H1 (cell line): ENCODE measurements at regions not wholly inside any gene's neighbourhood (a gene's known extent, or its start where the extent isn't known, plus 50 kb on each side); places are given as distances from the start of the nearest gene placed in this dataset.

Experiments
- CTCF ChIA-PET: fragments of 300-600 bp; sonication (Branson Sonifier 250); formaldehyde crosslinking; loops from one replicate; lab custom pipeline; 2021; ENCODE audit not compliant: partially characterized antibody; lab: Charles Lee
- POLR2A ChIA-PET: fragments of 300-600 bp; sonication (Branson Sonifier 250); formaldehyde crosslinking; loops from one replicate; lab custom pipeline; 2021; ENCODE audit warnings: inconsistent platforms; ENCODE audit not compliant: partially characterized antibody; lab: Charles Lee
- DNase-seq, 2 experiments: peaks; one replicate each; pipeline versions ENCODE4 v3.0.0 to v3.0.0-alpha.2; 2010 to 2022; ENCODE audit warnings: low spot score in 2 of 2, low read depth in 1 of 2, mixed read lengths in 1 of 2
- FAIRE-seq: peaks from 2 replicates; lab custom pipeline; 2011; peaks lifted over from hg19 to GRCh38; lab: Jason Lieb, UNC
- H2AFZ ChIP-seq: 2 replicates; pipeline ENCODE4 v1.8.1; 2012; ENCODE audit warnings: low read length, inconsistent platforms
- H2AK5ac ChIP-seq: 2 replicates; pipeline ENCODE4 v1.6.1; 2013; ENCODE audit warnings: low read depth, low read length
- H2BK120ac ChIP-seq: replicated peaks from 2 replicates; pipeline ENCODE3; 2013; ENCODE audit warnings: low read depth, low read length, inconsistent platforms
- H2BK12ac ChIP-seq: 2 replicates; pipeline ENCODE4 v1.6.1; 2013; ENCODE audit warnings: low read depth, low read length
- H2BK15ac ChIP-seq: 2 replicates; pipeline ENCODE4 v1.6.1; 2013; ENCODE audit warnings: low read length
- H2BK20ac ChIP-seq: 2 replicates; pipeline ENCODE4 v1.6.1; 2013; ENCODE audit warnings: low read length
- H2BK5ac ChIP-seq: 2 replicates; pipeline ENCODE4 v1.6.1; 2013; ENCODE audit warnings: low read depth, low read length
- H3K14ac ChIP-seq: 2 replicates; pipeline ENCODE4 v1.6.1; 2013; ENCODE audit warnings: inconsistent platforms; ENCODE audit not compliant: insufficient read length
- H3K18ac ChIP-seq: 2 replicates; pipeline ENCODE4 v1.6.1; 2013; ENCODE audit warnings: low read length; ENCODE audit errors: extremely low read depth
- H3K23ac ChIP-seq: 2 replicates; pipeline ENCODE4 v1.6.1; 2013; ENCODE audit warnings: inconsistent platforms; ENCODE audit not compliant: insufficient read length
- H3K23me2 ChIP-seq: 2 replicates; pipeline ENCODE4 v1.6.1; 2013; ENCODE audit warnings: low read depth, low read length
- H3K27ac ChIP-seq: 2 replicates; pipeline ENCODE4 v1.6.1; 2011; ENCODE audit warnings: low read depth, low read length, inconsistent platforms
- H3K27me3 ChIP-seq, 4 experiments: replicated peaks in 1 of 4; 1 replicate in 1 of 4; 2 replicates in 3 of 4; pipeline versions ENCODE4 v1.6.1 to v1.8.1; 2011 to 2013; ENCODE audit warnings: low read length in 3 of 4, mild to moderate bottlenecking in 3 of 4, inconsistent platforms in 2 of 4, mixed read lengths in 2 of 4, moderate library complexity in 1 of 4; ENCODE audit not compliant: control insufficient read depth in 3 of 4, insufficient read depth in 3 of 4; ENCODE audit errors: extremely low read depth in 1 of 4
- H3K36me3 ChIP-seq, 4 experiments: 2 replicates each; pipeline versions ENCODE4 v1.6.1 to v1.8.1; 2011 to 2013; ENCODE audit warnings: mild to moderate bottlenecking in 4 of 4, low read length in 3 of 4, moderate library complexity in 2 of 4, control low read depth in 1 of 4, inconsistent platforms in 1 of 4; ENCODE audit not compliant: insufficient read depth in 4 of 4, control insufficient read depth in 2 of 4
- H3K4ac ChIP-seq: replicated peaks from 2 replicates; pipeline ENCODE3; 2013; ENCODE audit warnings: low read length, low read depth, mixed read lengths, inconsistent platforms; ENCODE audit not compliant: insufficient read length
- H3K4me1 ChIP-seq, 4 experiments: replicated peaks in 1 of 4; 1 replicate in 1 of 4; 2 replicates in 3 of 4; pipeline versions ENCODE4 v1.6.1 to v1.8.1; 2011 to 2013; ENCODE audit warnings: low read length in 3 of 4, inconsistent platforms in 2 of 4, mixed read lengths in 1 of 4; ENCODE audit not compliant: insufficient read depth in 4 of 4, control insufficient read depth in 3 of 4
- H3K4me2 ChIP-seq, 2 experiments: 2 replicates each; pipeline versions ENCODE4 v1.6.1 to v1.8.1; 2011 to 2013; ENCODE audit warnings: low read depth in 2 of 2, low read length in 2 of 2, control low read depth in 1 of 2, inconsistent platforms in 1 of 2, mild to moderate bottlenecking in 1 of 2; ENCODE audit not compliant: insufficient read depth in 1 of 2
- H3K4me3 ChIP-seq, 4 experiments: fragments of 200-600, 300-600 bp in 1 of 4; sonication (generic), shearing (Covaris generic), sonication (Bioruptor Twin) in 1 of 4; 2 replicates each; pipeline versions ENCODE4 v1.5.1 to v1.8.1; 2011 to 2016; ENCODE audit warnings: low read length in 4 of 4, low read depth in 3 of 4, control low read depth in 2 of 4, inconsistent platforms in 2 of 4, mild to moderate bottlenecking in 2 of 4, mixed read lengths in 1 of 4, moderate library complexity in 1 of 4; ENCODE audit not compliant: insufficient read depth in 2 of 4; ENCODE audit errors: extremely low read depth in 1 of 4
- H3K56ac ChIP-seq: replicated peaks from 2 replicates; pipeline ENCODE3; 2013; ENCODE audit warnings: low read depth, mild to moderate bottlenecking, mixed read lengths, low read length, inconsistent platforms; ENCODE audit not compliant: insufficient read length
- H3K79me1 ChIP-seq: 2 replicates; pipeline ENCODE4 v1.6.1; 2013; ENCODE audit warnings: low read depth, low read length, control low read depth
- H3K79me2 ChIP-seq, 2 experiments: 2 replicates each; pipeline versions ENCODE4 v1.6.1 to v1.8.1; 2012 to 2013; ENCODE audit warnings: low read length in 2 of 2, mild to moderate bottlenecking in 2 of 2, inconsistent platforms in 1 of 2; ENCODE audit not compliant: insufficient read depth in 2 of 2, control insufficient read depth in 1 of 2
- H3K9ac ChIP-seq, 4 experiments: replicated peaks in 1 of 4; 1 replicate in 1 of 4; 2 replicates in 3 of 4; pipeline versions ENCODE4 v1.6.1 to v1.8.1; 2011 to 2013; ENCODE audit warnings: low read depth in 3 of 4, low read length in 3 of 4, control low read depth in 2 of 4, mild to moderate bottlenecking in 2 of 4, moderate library complexity in 2 of 4, inconsistent platforms in 1 of 4; ENCODE audit errors: extremely low read depth in 1 of 4
- H3K9me3 ChIP-seq, 2 experiments: 2 replicates each; pipeline versions ENCODE4 v1.6.1 to v1.8.1; 2012 to 2013; ENCODE audit warnings: mild to moderate bottlenecking in 2 of 2, moderate library complexity in 2 of 2, control low read depth in 1 of 2, inconsistent platforms in 1 of 2, low read depth in 1 of 2, low read length in 1 of 2, mixed read lengths in 1 of 2; ENCODE audit not compliant: insufficient read depth in 2 of 2
- H4K20me1 ChIP-seq, 2 experiments: replicated peaks in 1 of 2; 2 replicates each; pipeline versions ENCODE3 to v1.8.1; 2011 to 2013; ENCODE audit warnings: inconsistent platforms in 2 of 2, low read length in 2 of 2, mild to moderate bottlenecking in 1 of 2; ENCODE audit not compliant: insufficient read depth in 2 of 2, control insufficient read depth in 1 of 2
- H4K5ac ChIP-seq: 2 replicates; pipeline ENCODE4 v1.6.1; 2013; ENCODE audit warnings: low read length, low read depth, mixed read lengths, inconsistent platforms; ENCODE audit not compliant: insufficient read length
- H4K8ac ChIP-seq: 2 replicates; pipeline ENCODE4 v1.8.0; 2013; ENCODE audit warnings: mild to moderate bottlenecking, moderate library complexity, low read length, inconsistent platforms; ENCODE audit not compliant: insufficient read depth; ENCODE audit errors: extremely low read depth
- H4K91ac ChIP-seq: replicated peaks from 2 replicates; pipeline ENCODE3; 2013; ENCODE audit warnings: low read length, mixed read lengths, inconsistent platforms; ENCODE audit not compliant: insufficient read length
- GABPA ChIP-seq: IDR thresholded peaks from 2 replicates; pipeline ENCODE4 v1.6.1; 2011; ENCODE audit warnings: mild to moderate bottlenecking, low read length, moderate library complexity, borderline replicate concordance; ENCODE audit not compliant: insufficient read depth

- FAIRE-seq: no peak
Observed at GRCh38 chr5:161058781-161059180, 206.8 kb upstream of the ATP10B start.

More at GRCh38 chr5:161058781-161059180, 206.8 kb upstream of the ATP10B start:
- DNase-seq: no peak
- CTCF ChIA-PET: no interaction called here
- POLR2A ChIA-PET: no interaction called here
- Histone ChIP-seq H2BK15ac (no peak overlapping the region), H2AK5ac (no peak overlapping the region), H3K14ac (no peak overlapping the region), H3K79me2 (no peaks in the 10 kb centered on the region), H2AFZ (no peak overlapping the region), H3K27me3 (no peaks in the 10 kb centered on the region), H3K56ac (no peak overlapping the region), H4K91ac (no peak overlapping the region), H3K4ac (no peak overlapping the region), H3K79me1 (no peaks in the 10 kb centered on the region), H4K20me1 (no peaks in the 10 kb centered on the region), H3K36me3 (no peaks in the 10 kb centered on the region), H3K9me3 (no peaks in the 10 kb centered on the region), H3K9ac (no peak overlapping the region), H2BK12ac (no peak overlapping the region), H2BK120ac (no peak overlapping the region), H2BK5ac (no peak overlapping the region), H3K4me2 (no peak overlapping the region), H3K4me1 (no peaks in the 10 kb centered on the region), H3K18ac (no peak overlapping the region), H3K4me3 (no peak overlapping the region), H4K8ac (no peak overlapping the region), H3K23me2 (no peaks in the 10 kb centered on the region), H4K5ac (no peak overlapping the region), H3K27ac (no peak overlapping the region), H2BK20ac (no peak overlapping the region), H3K23ac (no peak overlapping the region)
- no peak for TF ChIP-seq GABPA
